Astrocyte (in vitro differentiated cells and primary cell): ENCODE measurements at regions not wholly inside any gene's neighbourhood (a gene's known extent, or its start where the extent isn't known, plus 50 kb on each side); places are given as distances from the start of the nearest gene placed in this dataset.

Experiments used
- DNase-seq: peaks from one replicate; pipeline ENCODE4 v3.0.0-alpha.2; 2010; ENCODE audit warnings: low read depth
- FAIRE-seq: peaks from 2 replicates; lab custom pipeline; 2011; peaks lifted over from hg19 to GRCh38; lab: Jason Lieb, UNC
- H2AFZ ChIP-seq: 2 replicates; pipeline ENCODE4 v1.6.0; 2012; ENCODE audit warnings: low read depth, low read length, inconsistent platforms
- H3K27ac ChIP-seq: 2 replicates; pipeline ENCODE4 v1.5.1; 2011; ENCODE audit warnings: low read depth, low read length, inconsistent platforms
- H3K27me3 ChIP-seq: 2 replicates; pipeline ENCODE4 v1.6.0; 2011; ENCODE audit warnings: low read length, inconsistent platforms; ENCODE audit not compliant: insufficient read depth
- H3K36me3 ChIP-seq: 2 replicates; pipeline ENCODE4 v1.5.1; 2011; ENCODE audit warnings: low read length, inconsistent platforms; ENCODE audit not compliant: insufficient read depth
- H3K4me1 ChIP-seq: 2 replicates; pipeline ENCODE4 v1.5.1; 2011; ENCODE audit warnings: low read length, inconsistent platforms; ENCODE audit not compliant: insufficient read depth
- H3K4me2 ChIP-seq: 2 replicates; pipeline ENCODE4 v1.6.0; 2012; ENCODE audit warnings: low read length, inconsistent platforms
- H3K4me3 ChIP-seq: 2 replicates; pipeline ENCODE4 v1.5.1; 2011; ENCODE audit warnings: low read depth, mild to moderate bottlenecking, low read length, inconsistent platforms; ENCODE audit not compliant: insufficient read depth
- H3K79me2 ChIP-seq: 2 replicates; pipeline ENCODE4 v1.6.0; 2012; ENCODE audit warnings: mild to moderate bottlenecking, low read length, inconsistent platforms; ENCODE audit not compliant: insufficient read depth
- H3K9ac ChIP-seq: 2 replicates; pipeline ENCODE4 v1.6.0; 2012; ENCODE audit warnings: mild to moderate bottlenecking, low read length, inconsistent platforms
- H3K9me3 ChIP-seq: 2 replicates; pipeline ENCODE4 v1.5.1; 2012; ENCODE audit warnings: low read depth, mild to moderate bottlenecking, low read length, inconsistent platforms; ENCODE audit not compliant: insufficient read depth
- H4K20me1 ChIP-seq: 2 replicates; pipeline ENCODE4 v1.6.0; 2012; ENCODE audit warnings: low read length, inconsistent platforms; ENCODE audit not compliant: insufficient read depth
- H3K27ac Mint-ChIP-seq: one replicate; pipeline ENCODE4 v1.8.0; 2021; ENCODE audit warnings: mild to moderate bottlenecking, mixed read lengths; ENCODE audit not compliant: unreplicated experiment
- H3K27me3 Mint-ChIP-seq: one replicate; pipeline ENCODE4 v1.8.0; 2021; ENCODE audit warnings: low read depth, mixed read lengths; ENCODE audit not compliant: unreplicated experiment
- H3K36me3 Mint-ChIP-seq: one replicate; pipeline ENCODE4 v1.8.0; 2021; ENCODE audit warnings: low read depth, mixed read lengths; ENCODE audit not compliant: unreplicated experiment
- H3K4me1 Mint-ChIP-seq: one replicate; pipeline ENCODE4 v1.8.0; 2021; ENCODE audit warnings: low read depth, mixed read lengths; ENCODE audit not compliant: unreplicated experiment
- H3K4me3 Mint-ChIP-seq: one replicate; pipeline ENCODE4 v1.8.0; 2021; ENCODE audit warnings: mild to moderate bottlenecking, moderate library complexity, mixed read lengths; ENCODE audit not compliant: unreplicated experiment
- H3K9me3 Mint-ChIP-seq: one replicate; pipeline ENCODE4 v1.8.0; 2021; ENCODE audit warnings: mild to moderate bottlenecking, mixed read lengths; ENCODE audit not compliant: unreplicated experiment
- CTCF ChIP-seq: IDR thresholded peaks from 2 replicates; pipeline ENCODE4 v1.5.1; 2011; ENCODE audit warnings: low read depth, mild to moderate bottlenecking, inconsistent platforms, low read length, moderate library complexity; ENCODE audit not compliant: insufficient read depth
- EZH2 ChIP-seq: IDR thresholded peaks from 2 replicates; pipeline ENCODE4 v1.6.1; 2012; ENCODE audit warnings: mild to moderate bottlenecking, low read length, inconsistent platforms; ENCODE audit not compliant: insufficient read depth

GRCh38 chr2:21770787-21771186 is 647.0 kb downstream of the TDRD15 start:
- Histone ChIP-seq H3K9ac (no peak overlapping the region), H3K4me2 (no peak overlapping the region), H4K20me1 (no peaks in the 10 kb centered on the region), H3K9me3 (no peaks in the 10 kb centered on the region), H3K27ac (no peak overlapping the region), H3K36me3 (no peaks in the 10 kb centered on the region), H3K4me3 (no peak overlapping the region), H3K4me1 (no peaks in the 10 kb centered on the region), H2AFZ (no peak overlapping the region), H3K79me2 (no peaks in the 10 kb centered on the region), H3K27me3 (no peaks in the 10 kb centered on the region)
- Mint-ChIP-seq H3K36me3 (no peaks in the 10 kb centered on the region), H3K4me1 (peaks cover 8% of the 10 kb centered on the region), H3K9me3 (no peaks in the 10 kb centered on the region), H3K4me3 (no peak overlapping the region), H3K27ac (no peak overlapping the region), H3K27me3 (peaks cover 3% of the 10 kb centered on the region)
- no peak for TF ChIP-seq EZH2
- TF ChIP-seq CTCF = no peak
- DNase-seq (no peak), FAIRE-seq (no peak)

- TF ChIP-seq EZH2 (no peak), CTCF (no peak)
- Histone ChIP-seq H3K4me2 (no peak overlapping the region), H3K27ac (peak overlapping the region; percentile 21), H3K9ac (no peak overlapping the region), H2AFZ (no peak overlapping the region), H3K27me3 (no peaks in the 10 kb centered on the region), H4K20me1 (no peaks in the 10 kb centered on the region), H3K4me3 (no peak overlapping the region), H3K4me1 (no peaks in the 10 kb centered on the region), H3K79me2 (no peaks in the 10 kb centered on the region), H3K36me3 (no peaks in the 10 kb centered on the region), H3K9me3 (no peaks in the 10 kb centered on the region)
- Mint-ChIP-seq H3K9me3 (no peaks in the 10 kb centered on the region), H3K27me3 (no peaks in the 10 kb centered on the region), H3K4me1 (peaks cover 8% of the 10 kb centered on the region), H3K27ac (no peak overlapping the region), H3K4me3 (no peak overlapping the region), H3K36me3 (no peaks in the 10 kb centered on the region)
- FAIRE-seq (no peak), DNase-seq (peak; percentile 20)
Observed at GRCh38 chr2:21772624-21773023, 648.9 kb downstream of the TDRD15 start.

GRCh38 chr2:21773168-21773567 is 649.4 kb downstream of the TDRD15 start:
- Histone ChIP-seq H3K9me3 (no peaks in the 10 kb centered on the region), H2AFZ (no peak overlapping the region), H3K9ac (no peak overlapping the region), H3K4me3 (no peak overlapping the region), H4K20me1 (no peaks in the 10 kb centered on the region), H3K4me1 (no peaks in the 10 kb centered on the region), H3K36me3 (no peaks in the 10 kb centered on the region), H3K27me3 (no peaks in the 10 kb centered on the region), H3K4me2 (no peak overlapping the region), H3K79me2 (no peaks in the 10 kb centered on the region), H3K27ac (peak overlapping the region; percentile 21)
- no peaks in the 10 kb centered on the region for H3K27me3 Mint-ChIP-seq
- H3K4me3 Mint-ChIP-seq = no peak overlapping the region
- no peak for FAIRE-seq
- no peaks in the 10 kb centered on the region for H3K36me3 Mint-ChIP-seq
- DNase-seq = no peak
- no peaks in the 10 kb centered on the region for H3K9me3 Mint-ChIP-seq
- no peak for TF ChIP-seq CTCF
- TF ChIP-seq EZH2 = no peak
- H3K4me1 Mint-ChIP-seq = peaks cover 8% of the 10 kb centered on the region
- no peak overlapping the region for H3K27ac Mint-ChIP-seq
